ENCODE measurements at regions not wholly inside any gene's neighbourhood (a gene's known extent, or its start where the extent isn't known, plus 50 kb on each side); places are given as distances from the start of the nearest gene placed in this dataset.
A peak's percentile ranks its signal among the peaks of the same experiment; 100 is the strongest.

GRCh38 chr4:81573840-81574239, 102.1 kb upstream of the RASGEF1B start:
- no peak for TF ChIP-seq POLR2A (IDR thresholded peaks at IDR 0.05)
- TF ChIP-seq, protein P1, sequence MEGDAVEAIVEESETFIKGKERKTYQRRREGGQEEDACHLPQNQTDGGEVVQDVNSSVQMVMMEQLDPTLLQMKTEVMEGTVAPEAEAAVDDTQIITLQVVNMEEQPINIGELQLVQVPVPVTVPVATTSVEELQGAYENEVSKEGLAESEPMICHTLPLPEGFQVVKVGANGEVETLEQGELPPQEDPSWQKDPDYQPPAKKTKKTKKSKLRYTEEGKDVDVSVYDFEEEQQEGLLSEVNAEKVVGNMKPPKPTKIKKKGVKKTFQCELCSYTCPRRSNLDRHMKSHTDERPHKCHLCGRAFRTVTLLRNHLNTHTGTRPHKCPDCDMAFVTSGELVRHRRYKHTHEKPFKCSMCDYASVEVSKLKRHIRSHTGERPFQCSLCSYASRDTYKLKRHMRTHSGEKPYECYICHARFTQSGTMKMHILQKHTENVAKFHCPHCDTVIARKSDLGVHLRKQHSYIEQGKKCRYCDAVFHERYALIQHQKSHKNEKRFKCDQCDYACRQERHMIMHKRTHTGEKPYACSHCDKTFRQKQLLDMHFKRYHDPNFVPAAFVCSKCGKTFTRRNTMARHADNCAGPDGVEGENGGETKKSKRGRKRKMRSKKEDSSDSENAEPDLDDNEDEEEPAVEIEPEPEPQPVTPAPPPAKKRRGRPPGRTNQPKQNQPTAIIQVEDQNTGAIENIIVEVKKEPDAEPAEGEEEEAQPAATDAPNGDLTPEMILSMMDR (IDR thresholded peaks at IDR 0.05), result no peak
- no peak for DNase-seq
- Histone ChIP-seq H3K4me1 (no peaks in the 10 kb centered on the region), H3K4me3 (no peak overlapping the region), H3K36me3 (no peaks in the 10 kb centered on the region), H3K27ac (no peak overlapping the region), H3K27me3 (no peaks in the 10 kb centered on the region), H3K9me3 (no peaks in the 10 kb centered on the region)
- intact Hi-C loops (cut with DNase I; ENCODE audit: low total_unique reads), result no loop called here

DNA sequence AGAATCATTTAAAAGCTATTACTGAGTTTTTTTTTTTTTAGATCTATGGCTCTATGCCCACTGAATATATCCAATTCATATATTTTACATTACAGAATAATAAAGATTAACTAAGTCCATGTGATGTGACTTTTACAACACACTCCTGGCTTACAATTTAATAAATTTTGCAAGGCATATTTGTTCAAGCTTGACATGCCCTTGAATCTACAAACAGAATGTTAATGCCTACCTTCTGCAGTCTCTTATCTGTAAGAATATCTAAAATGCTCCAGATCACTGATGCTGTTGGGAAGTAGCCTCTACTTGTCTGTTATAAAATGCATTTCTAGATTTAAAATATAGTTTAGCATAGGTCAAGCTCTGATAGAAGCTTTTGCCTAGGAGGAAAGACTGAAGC, 100.7 kb upstream of the RASGEF1B start:
- no peaks in the 10 kb centered on the region for H3K9me3 ChIP-seq
- no peaks in the 10 kb centered on the region for H3K27me3 ChIP-seq
- H3K4me3 ChIP-seq, result no peak overlapping the region
- no peaks in the 10 kb centered on the region for H3K4me1 ChIP-seq
- H3K36me3 ChIP-seq, result no peaks in the 10 kb centered on the region
- DNase-seq, result no peak
- no peak overlapping the region for H3K27ac ChIP-seq
- intact Hi-C loops (cut with DNase I; ENCODE audit: low total_unique reads), result no loop called here
- TF ChIP-seq POLR2A (IDR thresholded peaks at IDR 0.05), result no peak
- TF ChIP-seq, protein P1 (IDR thresholded peaks at IDR 0.05), result no peak

DNA sequence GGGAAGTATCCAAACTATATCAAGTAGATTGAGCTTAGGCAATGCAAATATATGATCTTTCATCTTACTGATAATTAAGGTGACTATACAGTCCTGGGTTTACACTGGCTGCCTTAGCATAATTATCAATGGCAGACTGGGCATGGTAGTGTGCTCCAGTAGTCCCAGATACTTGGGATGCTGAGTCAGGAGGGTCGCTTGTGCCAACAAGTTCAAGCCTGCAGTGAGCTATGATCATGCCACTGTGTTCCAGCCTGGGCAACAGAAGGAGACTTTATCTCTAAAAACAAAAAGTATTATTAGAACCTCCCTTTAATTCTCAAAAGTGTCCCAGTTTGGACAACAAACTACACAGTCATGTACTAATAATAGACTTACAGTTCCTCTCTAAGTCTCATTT, 99.4 kb upstream of the RASGEF1B start:
- no peak overlapping the region for H3K27ac ChIP-seq
- no peak for DNase-seq
- TF ChIP-seq, protein P1 (IDR thresholded peaks at IDR 0.05), result no peak
- no peak for TF ChIP-seq POLR2A (IDR thresholded peaks at IDR 0.05)

GRCh38 chr4:81566161-81566591, 94.5 kb upstream of the RASGEF1B start:
- TF ChIP-seq POLR2A (IDR thresholded peaks at IDR 0.05), result no peak
- TF ChIP-seq, protein P1 (IDR thresholded peaks at IDR 0.05), result no peak
- no peaks in the 10 kb centered on the region for H3K36me3 ChIP-seq
- H3K4me3 ChIP-seq, result no peak overlapping the region
- intact Hi-C loops (cut with DNase I; ENCODE audit: low total_unique reads), result no loop called here
- DNase-seq, result no peak
- no peaks in the 10 kb centered on the region for H3K27me3 ChIP-seq
- no peaks in the 10 kb centered on the region for H3K4me1 ChIP-seq
- no peaks in the 10 kb centered on the region for H3K9me3 ChIP-seq
- peak overlapping the region; percentile 19 to 74 for H3K27ac ChIP-seq

More for the DNA sequence above, 99.4 kb upstream of the RASGEF1B start:
- intact Hi-C loops (cut with DNase I; ENCODE audit: low total_unique reads), result no loop called here
- H3K27me3 ChIP-seq, result no peaks in the 10 kb centered on the region
- no peaks in the 10 kb centered on the region for H3K36me3 ChIP-seq
- no peaks in the 10 kb centered on the region for H3K4me1 ChIP-seq
- H3K4me3 ChIP-seq, result no peak overlapping the region
- H3K9me3 ChIP-seq, result no peaks in the 10 kb centered on the region

GRCh38 chr4:81565142-81565870, 93.6 kb upstream of the RASGEF1B start:
- Histone ChIP-seq H3K27ac (peak overlapping the region; percentile 19 to 74), H3K36me3 (no peaks in the 10 kb centered on the region), H3K4me3 (no peak overlapping the region), H3K9me3 (no peaks in the 10 kb centered on the region), H3K4me1 (no peaks in the 10 kb centered on the region), H3K27me3 (no peaks in the 10 kb centered on the region)
- intact Hi-C loops (cut with DNase I; ENCODE audit: low total_unique reads), result no loop called here
- peak; percentile 55 to 68 for DNase-seq
- TF ChIP-seq, protein P1 (IDR thresholded peaks at IDR 0.05), result no peak
- TF ChIP-seq POLR2A (IDR thresholded peaks at IDR 0.05), result no peak
